HCT116 (cell line): ENCODE measurements at regions not wholly inside any gene's neighbourhood (a gene's known extent, or its start where the extent isn't known, plus 50 kb on each side); places are given as distances from the start of the nearest gene placed in this dataset.

Experiments used
- ATAC-seq: fragments of 200-7000 bp; cut with Tn5 transposase; 2 replicates; pipeline ENCODE4 v1.9.1; 2020; ENCODE audit warnings: mild to moderate bottlenecking, moderate library complexity
- BruUV-seq: library from RNA; stranded (reverse); fragments of 400-500 nt; replicated peaks from 2 replicates; lab custom pipeline; 2021; lab: Mats Ljungman, UMichigan
- CTCF ChIA-PET: fragments of 300-600 bp; sonication (Branson Sonifier 250); formaldehyde crosslinking; loops from one replicate; lab custom pipeline; 2021; ENCODE audit warnings: antibody characterized with exemption; lab: Charles Lee
- POLR2A ChIA-PET: fragments of 300-600, 350-600 bp; sonication (Branson Sonifier 250); formaldehyde crosslinking; loops from one replicate; lab custom pipeline; 2021; ENCODE audit warnings: antibody characterized with exemption; lab: Charles Lee
- RAD21 ChIA-PET, 2 experiments: fragments of 300-600 bp; sonication (Branson Sonifier 250); formaldehyde crosslinking; loops; one replicate each; lab custom pipeline; 2023; ENCODE audit warnings: low total read pairs in 2 of 2; ENCODE audit not compliant: uncharacterized antibody in 2 of 2, unreplicated experiment in 2 of 2, low non-redundant PET in 1 of 2; lab: Charles Lee
- DNase-seq: peaks from one replicate; pipeline ENCODE4 v3.0.0-alpha.2; 2010; ENCODE audit warnings: low read depth, low spot score
- H2AFZ ChIP-seq: fragments of 200-600 bp; shearing (Covaris generic), sonication (generic); 2 replicates; pipeline ENCODE4 v1.6.1; 2017; ENCODE audit warnings: low read depth, mixed run types, mixed read lengths, antibody characterized with exemption, low read length; ENCODE audit not compliant: poor library complexity, severe bottlenecking
- H3K27ac ChIP-seq: 2 replicates; pipeline ENCODE4 v1.5.1; 2012; ENCODE audit warnings: low read depth, low read length
- H3K27me3 ChIP-seq: fragments of 200-600 bp; sonication (generic); 2 replicates; pipeline ENCODE4 v1.6.1; 2016; ENCODE audit warnings: mixed run types, low read length, mixed read lengths; ENCODE audit not compliant: insufficient read depth
- H3K36me3 ChIP-seq, 2 experiments: fragments of 200-500 bp in 1 of 2; fragments of 200-600 bp in 1 of 2; sonication (Bioruptor generic) in 1 of 2; sonication (generic) in 1 of 2; 2 replicates each; pipeline versions ENCODE4 v1.5.1 to v1.6.1; 2014 to 2016; ENCODE audit warnings: low read length in 2 of 2, inconsistent platforms in 1 of 2, mixed read lengths in 1 of 2, mixed run types in 1 of 2; ENCODE audit not compliant: insufficient read depth in 2 of 2, control insufficient read depth in 1 of 2
- H3K4me1 ChIP-seq, 2 experiments: fragments of 200-600 bp in 1 of 2; sonication (generic) in 1 of 2; 2 replicates each; pipeline versions ENCODE4 v1.5.1 to v1.6.1; 2012 to 2017; ENCODE audit warnings: low read length in 2 of 2, inconsistent platforms in 1 of 2, mild to moderate bottlenecking in 1 of 2, mixed read lengths in 1 of 2, mixed run types in 1 of 2, moderate library complexity in 1 of 2; ENCODE audit not compliant: insufficient read depth in 2 of 2, control insufficient read depth in 1 of 2
- H3K4me2 ChIP-seq: fragments of 200-600 bp; sonication (generic); 2 replicates; pipeline ENCODE4 v1.6.1; 2017; ENCODE audit warnings: mixed run types, low read length, mixed read lengths
- H3K4me3 ChIP-seq, 2 experiments: fragments of 200-600 bp in 1 of 2; sonication (generic) in 1 of 2; replicated peaks in 1 of 2; 2 replicates each; pipeline ENCODE4 v1.5.1; 2011 to 2016; ENCODE audit warnings: low read length in 2 of 2, control low read depth in 1 of 2, low read depth in 1 of 2, mild to moderate bottlenecking in 1 of 2, mixed read lengths in 1 of 2, mixed run types in 1 of 2
- H3K79me2 ChIP-seq: fragments of 200-600 bp; sonication (generic); 2 replicates; pipeline ENCODE4 v1.6.1; 2017; ENCODE audit warnings: mild to moderate bottlenecking, mixed run types, low read length, moderate library complexity, mixed read lengths; ENCODE audit not compliant: insufficient read depth
- H3K9ac ChIP-seq: fragments of 200-600 bp; sonication (generic); 2 replicates; pipeline ENCODE4 v1.6.1; 2016; ENCODE audit warnings: low read length, mixed read lengths
- H3K9me2 ChIP-seq: fragments of 200-600 bp; sonication (generic), shearing (Covaris generic); 2 replicates; pipeline ENCODE4 v1.6.1; 2017; ENCODE audit warnings: mixed run types, mild to moderate bottlenecking, moderate library complexity; ENCODE audit not compliant: insufficient read depth
- H3K9me3 ChIP-seq, 2 experiments: fragments of 200-500 bp in 1 of 2; fragments of 200-600 bp in 1 of 2; sonication (Bioruptor generic) in 1 of 2; sonication (generic) in 1 of 2; 2 replicates each; pipeline ENCODE4 v1.6.1; 2014 to 2017; ENCODE audit warnings: low read length in 2 of 2, mixed read lengths in 2 of 2, inconsistent platforms in 1 of 2, low read depth in 1 of 2, mild to moderate bottlenecking in 1 of 2, mixed run types in 1 of 2, moderate library complexity in 1 of 2; ENCODE audit not compliant: control insufficient read depth in 1 of 2, insufficient read depth in 1 of 2
- H4K20me1 ChIP-seq: fragments of 200-600 bp; sonication (generic), shearing (Covaris generic); 2 replicates; pipeline ENCODE4 v1.6.1; 2017; ENCODE audit warnings: mixed run types, mild to moderate bottlenecking, moderate library complexity; ENCODE audit not compliant: insufficient read depth
- CBX3 ChIP-seq: IDR thresholded peaks from 2 replicates; pipeline ENCODE4 v1.6.1; 2012; ENCODE audit warnings: low read depth
- EZH2 ChIP-seq: fragments of 200-600 bp; sonication (generic); IDR thresholded peaks from 2 replicates; pipeline ENCODE4 v1.6.1; 2017; ENCODE audit warnings: antibody characterized with exemption, mixed run types
- EZH2phosphoT487 ChIP-seq: fragments of 200-600 bp; IDR thresholded peaks from 2 replicates; pipeline ENCODE4 v1.6.1; 2018; ENCODE audit warnings: antibody characterized with exemption, borderline replicate concordance
- FOSL1 ChIP-seq: IDR thresholded peaks from 2 replicates; pipeline ENCODE4 v1.6.1; 2012; ENCODE audit warnings: low read depth
- MAX ChIP-seq: IDR thresholded peaks from 2 replicates; pipeline ENCODE4 v1.6.1; 2012
- POLR2A ChIP-seq: IDR thresholded peaks from 2 replicates; pipeline ENCODE4 v1.7.0; 2011; ENCODE audit warnings: borderline replicate concordance; ENCODE audit not compliant: insufficient read depth, insufficient read length; ENCODE audit errors: extremely low read depth
- RAD21 ChIP-seq: IDR thresholded peaks from 2 replicates; pipeline ENCODE4 v1.6.1; 2012; ENCODE audit warnings: low read depth, mild to moderate bottlenecking
- REST ChIP-seq: IDR thresholded peaks from 2 replicates; pipeline ENCODE4 v1.6.1; 2012; ENCODE audit warnings: low read depth
- SRF ChIP-seq: IDR thresholded peaks from 2 replicates; pipeline ENCODE4 v1.6.1; 2012; ENCODE audit warnings: low read depth
- ZFX ChIP-seq: fragments of 450-650 bp; IDR thresholded peaks from 2 replicates; pipeline ENCODE4 v1.6.1; 2017
- ZNF274 ChIP-seq: fragments of 200-500 bp; sonication (Bioruptor generic); IDR thresholded peaks from 2 replicates; pipeline ENCODE4 v1.6.1; 2014; ENCODE audit warnings: mild to moderate bottlenecking, low read depth, low read length, inconsistent platforms
- intact Hi-C: fragments of 100-400 bp; cut with micrococcal nuclease; formaldehyde crosslinking; loops from 2 replicates; pipeline ENCODE4 v1.10.0; 2022

- Histone ChIP-seq H3K4me2 (no peak overlapping the region), H3K9ac (no peak overlapping the region), H3K27ac (no peak overlapping the region), H2AFZ (no peak overlapping the region), H3K4me3 (no peak overlapping the region), H4K20me1 (no peaks in the 10 kb centered on the region; the same call in 1 of the 2 replicates), H3K9me2 (no peaks in the 10 kb centered on the region), H3K4me1 (no peaks in the 10 kb centered on the region), H3K36me3 (no peaks in the 10 kb centered on the region), H3K27me3 (no peaks in the 10 kb centered on the region), H3K79me2 (no peaks in the 10 kb centered on the region), H3K9me3 (no peaks in the 10 kb centered on the region)
- DNase-seq (no peak), ATAC-seq (no peak)
- no peak for TF ChIP-seq POLR2A
- ChIA-PET POLR2A (no interaction called here), RAD21 (no interaction called here), CTCF (no interaction called here)
- BruUV-seq = no TSS peak
- intact Hi-C loops = no loop called here
Measured at GRCh38 chr9:79040671-79041070, 531.1 kb upstream of the TLE4 start.

- no peak for DNase-seq
- no peak overlapping the region for H3K27ac ChIP-seq
- no peaks in the 10 kb centered on the region for H3K9me2 ChIP-seq
- no TSS peak for BruUV-seq
- intact Hi-C loops = no loop called here
- ChIA-PET CTCF (no interaction called here), POLR2A (no interaction called here)
- no peaks in the 10 kb centered on the region for H3K27me3 ChIP-seq
- no peaks in the 10 kb centered on the region for H3K9me3 ChIP-seq
- H3K9ac ChIP-seq = no peak overlapping the region
- no peaks in the 10 kb centered on the region for H3K4me1 ChIP-seq
- no peak for ATAC-seq
- no peak overlapping the region for H3K4me3 ChIP-seq
- no peak overlapping the region for H3K4me2 ChIP-seq
- no peaks in the 10 kb centered on the region for H3K36me3 ChIP-seq
- TF ChIP-seq RAD21 (no peak), ZNF274 (no peak), EZH2phosphoT487 (no peak), SRF (no peak), POLR2A (no peak), ZFX (no peak), MAX (no peak), FOSL1 (no peak), CBX3 (no peak), REST (no peak), EZH2 (no peak)
- TF ChIP-seq, all 23 proteins: peak for 0
- H3K79me2 ChIP-seq = no peaks in the 10 kb centered on the region
- RAD21 ChIA-PET = no interaction called here
- H2AFZ ChIP-seq = no peak overlapping the region
- no peaks in the 10 kb centered on the region; the same call in 1 of the 2 replicates for H4K20me1 ChIP-seq
Measured at GRCh38 chr9:79041266-79041665, 530.5 kb upstream of the TLE4 start.
